OCI-LY3 (cell line): ENCODE measurements at regions not wholly inside any gene's neighbourhood (a gene's known extent, or its start where the extent isn't known, plus 50 kb on each side); places are given as distances from the start of the nearest gene placed in this dataset.

ENCODE experiments used
- EZH2phosphoT487 ChIP-seq: fragments of 200-600 bp; shearing (Covaris generic); IDR thresholded peaks from 2 replicates; pipeline ENCODE4 v1.6.1; 2018; ENCODE audit warnings: antibody characterized with exemption, mixed run types, low read depth
- TF ChIP-seq, protein P1 (sequence below): fragments of 200-600, 300-600 bp; sonication (generic); IDR thresholded peaks from 2 replicates; pipeline ENCODE4 v1.5.1; 2014; ENCODE audit warnings: antibody characterized with exemption, low read length, low read depth

- TF ChIP-seq, protein P1, sequence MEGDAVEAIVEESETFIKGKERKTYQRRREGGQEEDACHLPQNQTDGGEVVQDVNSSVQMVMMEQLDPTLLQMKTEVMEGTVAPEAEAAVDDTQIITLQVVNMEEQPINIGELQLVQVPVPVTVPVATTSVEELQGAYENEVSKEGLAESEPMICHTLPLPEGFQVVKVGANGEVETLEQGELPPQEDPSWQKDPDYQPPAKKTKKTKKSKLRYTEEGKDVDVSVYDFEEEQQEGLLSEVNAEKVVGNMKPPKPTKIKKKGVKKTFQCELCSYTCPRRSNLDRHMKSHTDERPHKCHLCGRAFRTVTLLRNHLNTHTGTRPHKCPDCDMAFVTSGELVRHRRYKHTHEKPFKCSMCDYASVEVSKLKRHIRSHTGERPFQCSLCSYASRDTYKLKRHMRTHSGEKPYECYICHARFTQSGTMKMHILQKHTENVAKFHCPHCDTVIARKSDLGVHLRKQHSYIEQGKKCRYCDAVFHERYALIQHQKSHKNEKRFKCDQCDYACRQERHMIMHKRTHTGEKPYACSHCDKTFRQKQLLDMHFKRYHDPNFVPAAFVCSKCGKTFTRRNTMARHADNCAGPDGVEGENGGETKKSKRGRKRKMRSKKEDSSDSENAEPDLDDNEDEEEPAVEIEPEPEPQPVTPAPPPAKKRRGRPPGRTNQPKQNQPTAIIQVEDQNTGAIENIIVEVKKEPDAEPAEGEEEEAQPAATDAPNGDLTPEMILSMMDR: no peak
- no peak for TF ChIP-seq EZH2phosphoT487
Observed at GRCh38 chr4:54941994-54942552, 183.3 kb downstream of the KDR start.
